Tibial nerve (tissue), 4 donors: ENCODE measurements at regions not wholly inside any gene's neighbourhood (a gene's known extent, or its start where the extent isn't known, plus 50 kb on each side); places are given as distances from the start of the nearest gene placed in this dataset.

Experiments used
- EP300 ChIP-seq, 2 donors: sonication (generic); formaldehyde crosslinking; IDR thresholded peaks; one replicate each; pipeline ENCODE4 v1.6.1; 2017; ENCODE audit warnings: antibody characterized with exemption in 2 of 2, mild to moderate bottlenecking in 1 of 2
- POLR2A ChIP-seq, 2 donors: fragments of 450-650 bp; IDR thresholded peaks; one replicate each; pipeline ENCODE4 v1.6.1; 2017; ENCODE audit warnings: antibody characterized with exemption in 2 of 2, mild to moderate bottlenecking in 2 of 2, moderate library complexity in 2 of 2
- TF ChIP-seq, protein P1 (sequence below), 5 experiments: fragments of 200-600 bp in 3 of 5; fragments of 450-650 bp in 2 of 5; sonication (generic) in 3 of 5; IDR thresholded peaks; one replicate each; pipeline ENCODE4 v1.5.1; 2016 to 2019; ENCODE audit warnings: antibody characterized with exemption in 5 of 5, mild to moderate bottlenecking in 3 of 5, moderate library complexity in 2 of 5

DNA sequence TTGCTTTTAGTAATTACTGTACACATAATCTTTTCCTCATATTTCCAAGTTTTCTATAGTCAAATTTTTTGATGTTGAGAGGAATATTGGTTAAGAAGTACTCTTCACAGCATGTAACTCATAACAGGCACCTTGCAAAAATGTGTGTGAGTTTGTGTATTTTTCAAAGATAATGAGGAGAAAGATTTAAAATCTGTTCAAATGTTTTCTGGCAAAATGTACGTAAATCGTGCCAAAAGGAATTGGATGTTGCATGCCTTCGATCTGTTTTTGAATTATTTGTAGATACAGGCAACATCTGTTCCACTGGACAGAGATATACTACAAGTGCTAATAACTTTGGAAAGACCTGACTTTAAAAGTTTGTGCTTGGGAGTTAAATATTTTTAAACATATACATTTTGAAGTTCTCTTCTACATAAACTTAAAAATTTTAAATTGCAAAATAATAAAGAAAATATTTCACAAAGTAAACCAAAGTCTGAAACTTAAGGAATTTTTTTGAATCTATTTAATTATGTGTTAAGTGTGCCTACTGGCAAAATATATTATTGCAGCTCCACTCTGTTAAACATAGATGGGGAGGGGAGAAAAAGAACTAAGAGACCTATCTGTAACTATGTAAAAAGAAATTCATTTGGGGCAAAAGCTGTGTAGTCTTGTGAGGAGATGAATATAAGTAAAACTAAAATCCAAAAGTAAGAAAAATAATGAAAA, 133.5 kb upstream of the UBE2E3 start:
- TF ChIP-seq, protein P1, sequence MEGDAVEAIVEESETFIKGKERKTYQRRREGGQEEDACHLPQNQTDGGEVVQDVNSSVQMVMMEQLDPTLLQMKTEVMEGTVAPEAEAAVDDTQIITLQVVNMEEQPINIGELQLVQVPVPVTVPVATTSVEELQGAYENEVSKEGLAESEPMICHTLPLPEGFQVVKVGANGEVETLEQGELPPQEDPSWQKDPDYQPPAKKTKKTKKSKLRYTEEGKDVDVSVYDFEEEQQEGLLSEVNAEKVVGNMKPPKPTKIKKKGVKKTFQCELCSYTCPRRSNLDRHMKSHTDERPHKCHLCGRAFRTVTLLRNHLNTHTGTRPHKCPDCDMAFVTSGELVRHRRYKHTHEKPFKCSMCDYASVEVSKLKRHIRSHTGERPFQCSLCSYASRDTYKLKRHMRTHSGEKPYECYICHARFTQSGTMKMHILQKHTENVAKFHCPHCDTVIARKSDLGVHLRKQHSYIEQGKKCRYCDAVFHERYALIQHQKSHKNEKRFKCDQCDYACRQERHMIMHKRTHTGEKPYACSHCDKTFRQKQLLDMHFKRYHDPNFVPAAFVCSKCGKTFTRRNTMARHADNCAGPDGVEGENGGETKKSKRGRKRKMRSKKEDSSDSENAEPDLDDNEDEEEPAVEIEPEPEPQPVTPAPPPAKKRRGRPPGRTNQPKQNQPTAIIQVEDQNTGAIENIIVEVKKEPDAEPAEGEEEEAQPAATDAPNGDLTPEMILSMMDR (IDR thresholded peaks at IDR 0.05) = no peak
- TF ChIP-seq EP300 (IDR thresholded peaks at IDR 0.05) (no peak), POLR2A (IDR thresholded peaks at IDR 0.05) (no peak)
